SK-N-SH (cell line): ENCODE measurements at regions not wholly inside any gene's neighbourhood (a gene's known extent, or its start where the extent isn't known, plus 50 kb on each side); places are given as distances from the start of the nearest gene placed in this dataset.

ENCODE experiments used
- CTCF ChIA-PET: fragments of 300-600, 350-600 bp; formaldehyde crosslinking; extraction: SDS; loops from one replicate; lab custom pipeline; 2021; lab: Yijun Ruan, JAX
- POLR2A ChIA-PET: fragments of 350-600 bp; sonication (Branson Sonifier 250); formaldehyde crosslinking; extraction: SDS; loops from one replicate; lab custom pipeline; 2020; ENCODE audit warnings: antibody characterized with exemption, inconsistent platforms; lab: Yijun Ruan, JAX
- DNase-seq: peaks from one replicate; pipeline ENCODE4 v3.0.0; 2012
- H2AFZ ChIP-seq: fragments of 200-600 bp; sonication (generic); 2 replicates; pipeline ENCODE4 v1.8.1; 2016; ENCODE audit warnings: antibody characterized with exemption, mild to moderate bottlenecking, low read depth
- H3F3A ChIP-seq: fragments of 200-600 bp; sonication (generic); replicated peaks from 2 replicates; pipeline ENCODE3; 2016; ENCODE audit warnings: antibody characterized with exemption, mild to moderate bottlenecking; ENCODE audit not compliant: insufficient read depth
- H3K27ac ChIP-seq, 2 experiments: fragments of 200-500 bp in 1 of 2; fragments of 200-600 bp in 1 of 2; sonication (Bioruptor generic) in 1 of 2; sonication (generic), shearing (Covaris generic) in 1 of 2; 2 replicates each; pipeline versions ENCODE4 v1.5.1 to v1.6.1; 2014 to 2016; ENCODE audit warnings: low read depth in 2 of 2, inconsistent platforms in 1 of 2, low read length in 1 of 2, mild to moderate bottlenecking in 1 of 2, mixed read lengths in 1 of 2
- H3K27me3 ChIP-seq: fragments of 200-600 bp; sonication (generic), shearing (Covaris generic); 2 replicates; pipeline ENCODE4 v1.6.1; 2016; ENCODE audit warnings: mixed run types; ENCODE audit not compliant: insufficient read depth
- H3K36me3 ChIP-seq, 2 experiments: fragments of 200-500 bp in 1 of 2; fragments of 200-600 bp in 1 of 2; sonication (Bioruptor generic) in 1 of 2; sonication (generic) in 1 of 2; replicated peaks in 1 of 2; 2 replicates each; pipeline versions ENCODE3 to v1.5.1; 2014 to 2016; ENCODE audit warnings: low read length in 1 of 2, mild to moderate bottlenecking in 1 of 2; ENCODE audit not compliant: insufficient read depth in 2 of 2, control insufficient read depth in 1 of 2
- H3K4me1 ChIP-seq, 2 experiments: fragments of 200-500 bp in 1 of 2; fragments of 200-600 bp in 1 of 2; sonication (Bioruptor generic) in 1 of 2; sonication (generic), shearing (Covaris generic) in 1 of 2; 2 replicates each; pipeline versions ENCODE4 v1.5.1 to v1.6.1; 2014 to 2016; ENCODE audit warnings: low read depth in 1 of 2, low read length in 1 of 2, mixed run types in 1 of 2; ENCODE audit not compliant: insufficient read depth in 2 of 2, control insufficient read depth in 1 of 2
- H3K4me2 ChIP-seq: fragments of 200-600 bp; sonication (generic), shearing (Covaris generic); 2 replicates; pipeline ENCODE4 v1.6.1; 2017; ENCODE audit warnings: mixed run types
- H3K4me3 ChIP-seq, 2 experiments: fragments of 200-500 bp in 1 of 2; fragments of 200-600 bp in 1 of 2; sonication (Bioruptor generic) in 1 of 2; sonication (generic), shearing (Covaris generic) in 1 of 2; 2 replicates each; pipeline versions ENCODE4 v1.5.1 to v1.8.1; 2014 to 2016; ENCODE audit warnings: low read depth in 2 of 2, inconsistent platforms in 1 of 2, low read length in 1 of 2, mild to moderate bottlenecking in 1 of 2, mixed read lengths in 1 of 2, moderate library complexity in 1 of 2
- H3K79me2 ChIP-seq: fragments of 200-600 bp; sonication (generic); 2 replicates; pipeline ENCODE4 v1.8.1; 2017; ENCODE audit warnings: mild to moderate bottlenecking; ENCODE audit not compliant: insufficient read depth
- H3K9ac ChIP-seq: fragments of 200-600 bp; sonication (generic); 2 replicates; pipeline ENCODE4 v1.6.1; 2017; ENCODE audit warnings: mixed run types
- H3K9me2 ChIP-seq: fragments of 200-600 bp; sonication (generic); 2 replicates; pipeline ENCODE4 v1.6.1; 2017; ENCODE audit warnings: mixed run types
- H3K9me3 ChIP-seq: fragments of 200-600 bp; sonication (generic); 2 replicates; pipeline ENCODE4 v1.6.1; 2017; ENCODE audit warnings: mixed run types, mild to moderate bottlenecking, moderate library complexity
- H4K20me1 ChIP-seq: fragments of 200-600 bp; sonication (generic); 2 replicates; pipeline ENCODE4 v1.6.1; 2017; ENCODE audit warnings: mild to moderate bottlenecking, mixed run types; ENCODE audit not compliant: insufficient read depth
- EP300 ChIP-seq, 2 experiments: IDR thresholded peaks; 2 replicates each; pipeline versions ENCODE4 v1.4.0 to v1.6.1; 2012; ENCODE audit warnings: borderline replicate concordance in 1 of 2, low read depth in 1 of 2, low read length in 1 of 2
- FOSL2 ChIP-seq: IDR thresholded peaks from 2 replicates; pipeline ENCODE4 v1.4.0; 2012; ENCODE audit warnings: low read depth, mild to moderate bottlenecking, moderate library complexity, borderline replicate concordance
- GATA2 ChIP-seq: sonication (generic); formaldehyde crosslinking; IDR thresholded peaks from 2 replicates; pipeline ENCODE4 v1.5.0; 2020; ENCODE audit warnings: mild to moderate bottlenecking, missing genetic modification reagents
- NFIC ChIP-seq: IDR thresholded peaks from 2 replicates; pipeline ENCODE4 v1.4.0; 2012; ENCODE audit warnings: borderline replicate concordance
- USF1 ChIP-seq: IDR thresholded peaks from 2 replicates; pipeline ENCODE4 v1.4.0; 2012; ENCODE audit warnings: low read depth, borderline replicate concordance
- YY1 ChIP-seq: IDR thresholded peaks from 2 replicates; pipeline ENCODE4 v1.4.0; 2012; ENCODE audit warnings: low read depth, mild to moderate bottlenecking
- WGBS: methylation state at CpG from one replicate; pipeline ENCODE4 v1.1.6; 2017; ENCODE audit warnings: low lambda C conversion rate; 5-methylcytosine and 5-hydroxymethylcytosine counted together

GRCh38 chr17:65283704-65284103, 146.5 kb downstream of the RGS9 start:
- no peak overlapping the region for H3K4me3 ChIP-seq
- TF ChIP-seq YY1, result no peak
- TF ChIP-seq NFIC, result 0 out of 2 replicates have a peak, but pooled peaks have one; percentile 4
- H3K27me3 ChIP-seq, result no peaks in the 10 kb centered on the region
- H3K4me1 ChIP-seq, result peaks cover 0 to 9% of the 10 kb centered on the region in 2 experiments; a peak in 2 of 4 replicates
- H3K9ac ChIP-seq, result no peak overlapping the region
- H3K36me3 ChIP-seq, result no peaks in the 10 kb centered on the region
- 0 out of 2 replicates have a peak overlapping the region, but pooled peaks have one; percentile 3 for H2AFZ ChIP-seq
- H3K27ac ChIP-seq, result no peak overlapping the region
- POLR2A ChIA-PET, result no interaction called here
- 42% methylated on average over 7 of the region's 7 CpGs for WGBS
- no peak overlapping the region for H3K4me2 ChIP-seq
- CTCF ChIA-PET, result interaction anchor here (0.9 to 2.7 kb wide), 3 partner anchors 10 to 511 kb away, joined by 3 to 21 read pairs (median 3); no protein-coding TSS in a partner anchor
- no peaks in the 10 kb centered on the region for H3K79me2 ChIP-seq
- DNase-seq, result no peak
- no peaks in the 10 kb centered on the region for H3K9me2 ChIP-seq
- no peaks in the 10 kb centered on the region for H4K20me1 ChIP-seq
- H3F3A ChIP-seq, result no peaks in the 10 kb centered on the region
- no peaks in the 10 kb centered on the region for H3K9me3 ChIP-seq

- Histone ChIP-seq H3K79me2 (no peaks in the 10 kb centered on the region), H3K9me3 (no peaks in the 10 kb centered on the region), H4K20me1 (no peaks in the 10 kb centered on the region), H3K27ac (no peak overlapping the region), H3K4me3 (no peak overlapping the region), H3K9ac (no peak overlapping the region), H3K27me3 (no peaks in the 10 kb centered on the region), H3K4me1 (no peaks in the 10 kb centered on the region; a peak in 1 of 4 replicates), H2AFZ (no peak overlapping the region), H3K4me2 (no peak overlapping the region), H3K36me3 (no peaks in the 10 kb centered on the region), H3K9me2 (no peaks in the 10 kb centered on the region), H3F3A (no peaks in the 10 kb centered on the region)
- TF ChIP-seq GATA2 (CRISPR knock-in tag) (no peak), FOSL2 (no peak)
- WGBS, result 78% methylated on average over 2 of the region's 2 CpGs
- CTCF ChIA-PET, result interaction anchor here (0.6 to 4.6 kb wide), 8 partner anchors 14 to 889 kb away, joined by 3 to 33 read pairs (median 6); no protein-coding TSS in a partner anchor
- DNase-seq, result no peak
- POLR2A ChIA-PET, result no interaction called here
Measured at GRCh38 chr17:65279456-65279855, 142.3 kb downstream of the RGS9 start.

- Histone ChIP-seq H3K9ac (no peak overlapping the region), H2AFZ (no peak overlapping the region), H3K36me3 (no peaks in the 10 kb centered on the region), H3K4me3 (no peak overlapping the region), H3K4me2 (no peak overlapping the region), H3K9me2 (no peaks in the 10 kb centered on the region), H3K27me3 (no peaks in the 10 kb centered on the region), H3F3A (no peaks in the 10 kb centered on the region), H3K9me3 (no peaks in the 10 kb centered on the region), H3K27ac (no peak overlapping the region), H3K79me2 (no peaks in the 10 kb centered on the region), H3K4me1 (no peaks in the 10 kb centered on the region; a peak in 1 of 4 replicates), H4K20me1 (no peaks in the 10 kb centered on the region)
- ChIA-PET POLR2A (no interaction called here), CTCF (interaction anchor here (0.7 to 4.6 kb wide), 17 partner anchors 10 to 922 kb away, joined by 3 to 33 read pairs (median 6); no protein-coding TSS in a partner anchor)
- TF ChIP-seq EP300 (IDR thresholded peaks at IDR 0.05; ENCODE audit: borderline replicate concordance in 1 of 2, low read depth in 1 of 2, low read length in 1 of 2) (no peak), USF1 (no peak)
- DNase-seq, result no peak
- WGBS, result 61% methylated on average over 10 of the region's 10 CpGs
Measured at GRCh38 chr17:65278820-65279184, 141.6 kb downstream of the RGS9 start.
